Endothelial cell of umbilical vein (primary cell): ENCODE measurements at regions not wholly inside any gene's neighbourhood (a gene's known extent, or its start where the extent isn't known, plus 50 kb on each side); places are given as distances from the start of the nearest gene placed in this dataset.

Experiments
- BruUV-seq: library from RNA; stranded (reverse); fragments of 400-500 nt; replicated peaks from 2 replicates; lab custom pipeline; 2021; lab: Mats Ljungman, UMichigan
- CTCF ChIA-PET: fragments of 300-600, 350-600 bp; sonication (Branson Sonifier 250); formaldehyde crosslinking; loops from one replicate; lab custom pipeline; 2021; ENCODE audit warnings: antibody characterized with exemption, inconsistent platforms; lab: Charles Lee
- POLR2A ChIA-PET: fragments of 300-600, 350-600 bp; sonication (Branson Sonifier 250); formaldehyde crosslinking; loops from one replicate; lab custom pipeline; 2021; ENCODE audit warnings: antibody characterized with exemption, inconsistent platforms; lab: Charles Lee
- DNase-seq: peaks from one replicate; pipeline ENCODE4 v3.0.0-alpha.2; 2011; ENCODE audit warnings: low read depth, low spot score
- FAIRE-seq: peaks from 2 replicates; lab custom pipeline; 2011; peaks lifted over from hg19 to GRCh38; lab: Jason Lieb, UNC
- H2AFZ ChIP-seq: 2 replicates; pipeline ENCODE4 v1.6.0; 2012; ENCODE audit warnings: low read depth, low read length, control low read depth, inconsistent platforms
- H3K27ac ChIP-seq: 2 replicates; pipeline ENCODE4 v1.5.1; 2011; ENCODE audit warnings: low read depth, mild to moderate bottlenecking, control low read depth, low read length, moderate library complexity; ENCODE audit not compliant: insufficient read depth
- H3K27me3 ChIP-seq, 2 experiments: 2 replicates each; pipeline versions ENCODE4 v1.6.0 to v1.6.1; 2011; ENCODE audit warnings: low read length in 2 of 2, mixed read lengths in 1 of 2; ENCODE audit not compliant: control insufficient read depth in 2 of 2, insufficient read depth in 2 of 2
- H3K36me3 ChIP-seq, 2 experiments: 2 replicates in 1 of 2; 3 replicates in 1 of 2; pipeline ENCODE4 v1.5.1; 2011; ENCODE audit warnings: low read length in 2 of 2, mild to moderate bottlenecking in 1 of 2, moderate library complexity in 1 of 2; ENCODE audit not compliant: control insufficient read depth in 2 of 2, insufficient read depth in 2 of 2; ENCODE audit errors: extremely low read depth in 1 of 2
- H3K4me1 ChIP-seq: 3 replicates; pipeline ENCODE4 v1.5.1; 2011; ENCODE audit warnings: mild to moderate bottlenecking, low read length; ENCODE audit not compliant: control insufficient read depth, insufficient read depth; ENCODE audit errors: extremely low read depth
- H3K4me2 ChIP-seq: 2 replicates; pipeline ENCODE4 v1.6.1; 2011; ENCODE audit warnings: low read length, control low read depth, mixed read lengths; ENCODE audit not compliant: insufficient read depth
- H3K4me3 ChIP-seq, 3 experiments: fragments of 200-600 bp in 1 of 3; sonication (generic), shearing (Covaris generic) in 1 of 3; replicated peaks in 1 of 3; 2 replicates each; pipeline ENCODE4 v1.5.1; 2011 to 2016; ENCODE audit warnings: control low read depth in 3 of 3, low read length in 3 of 3, mild to moderate bottlenecking in 2 of 3, inconsistent platforms in 1 of 3, low read depth in 1 of 3, moderate library complexity in 1 of 3; ENCODE audit not compliant: insufficient read depth in 1 of 3
- H3K79me2 ChIP-seq: 2 replicates; pipeline ENCODE4 v1.6.0; 2012; ENCODE audit warnings: low read length, inconsistent platforms; ENCODE audit not compliant: control insufficient read depth, insufficient read depth
- H3K9ac ChIP-seq: replicated peaks from 2 replicates; pipeline ENCODE3; 2011; ENCODE audit warnings: low read length, control low read depth; ENCODE audit not compliant: insufficient read depth; ENCODE audit errors: extremely low read depth
- H3K9me1 ChIP-seq: replicated peaks from 3 replicates; pipeline ENCODE4 v1.6.0; 2011; ENCODE audit warnings: mild to moderate bottlenecking, low read length; ENCODE audit not compliant: control insufficient read depth, insufficient read depth; ENCODE audit errors: extremely low read depth
- H3K9me3 ChIP-seq: replicated peaks from 2 replicates; pipeline ENCODE4 v1.5.1; 2012; ENCODE audit warnings: low read length, inconsistent platforms; ENCODE audit not compliant: control insufficient read depth, insufficient read depth
- H4K20me1 ChIP-seq: replicated peaks from 2 replicates; pipeline ENCODE3; 2011; ENCODE audit warnings: mild to moderate bottlenecking, low read length; ENCODE audit not compliant: control insufficient read depth, insufficient read depth; ENCODE audit errors: extremely low read depth
- CTCF ChIP-seq, 2 donors: IDR thresholded peaks; 1 replicate in 1 of 2; 2 replicates in 1 of 2; pipeline ENCODE4 v1.5.1; 2011; ENCODE audit warnings: low read length in 2 of 2, mild to moderate bottlenecking in 2 of 2, moderate library complexity in 2 of 2, control low read depth in 1 of 2, inconsistent platforms in 1 of 2, low read depth in 1 of 2; ENCODE audit not compliant: insufficient read depth in 1 of 2; ENCODE audit errors: extremely low read depth in 1 of 2
- EZH2 ChIP-seq: IDR thresholded peaks from 2 replicates; pipeline ENCODE4 v1.6.1; 2012; ENCODE audit warnings: borderline replicate concordance, low read depth, mild to moderate bottlenecking, moderate library complexity, low read length, inconsistent platforms; ENCODE audit not compliant: severe bottlenecking
- FOS ChIP-seq: IDR thresholded peaks from 2 replicates; pipeline ENCODE4 v1.6.1; 2011; ENCODE audit warnings: mild to moderate bottlenecking, low read length, moderate library complexity, borderline replicate concordance; ENCODE audit not compliant: insufficient read depth
- GATA2 ChIP-seq: IDR thresholded peaks from 2 replicates; pipeline ENCODE4 v1.7.0; 2011; ENCODE audit warnings: low read depth, mild to moderate bottlenecking, moderate library complexity, mixed read lengths, low read length; ENCODE audit not compliant: insufficient read length, insufficient read depth
- JUN ChIP-seq: IDR thresholded peaks from 2 replicates; pipeline ENCODE4 v1.6.1; 2011; ENCODE audit warnings: borderline replicate concordance, low read depth; ENCODE audit not compliant: insufficient read length, insufficient read depth
- MAX ChIP-seq: IDR thresholded peaks from 2 replicates; pipeline ENCODE4 v1.6.1; 2011; ENCODE audit not compliant: insufficient read depth, insufficient read length
- MYC ChIP-seq: IDR thresholded peaks from one replicate; pipeline ENCODE4 v1.6.1; 2011; ENCODE audit warnings: mild to moderate bottlenecking, low read depth, low read length
- POLR2A ChIP-seq: IDR thresholded peaks from 2 replicates; pipeline ENCODE4 v1.6.1; 2012; ENCODE audit warnings: low read depth, mild to moderate bottlenecking, control low read depth, low read length
- POLR2AphosphoS5 ChIP-seq: IDR thresholded peaks from 2 replicates; pipeline ENCODE4 v1.6.1; 2012; ENCODE audit warnings: low read depth, mild to moderate bottlenecking, control low read depth, low read length, moderate library complexity; ENCODE audit not compliant: insufficient read depth
- dilution Hi-C: fragments of 300-500 bp; cut with MboI; formaldehyde crosslinking; loops from one replicate; pipeline ENCODE4 v1.15.0; 2019; ENCODE audit warnings: low sequenced_read_pairs; ENCODE audit not compliant: extremely low pct_ligation_motif_present
- intact Hi-C: fragments of 100-400 bp; cut with micrococcal nuclease; formaldehyde crosslinking; loops from one replicate; pipeline ENCODE4 v1.10.0; 2022

GRCh38 chrY:21149971-21150370 is 361.2 kb upstream of the RBMY1B start:
- Histone ChIP-seq H2AFZ (no peak overlapping the region), H3K4me1 (no peaks in the 10 kb centered on the region), H3K4me2 (no peak overlapping the region), H3K9me1 (no peaks in the 10 kb centered on the region), H3K4me3 (no peak overlapping the region), H3K36me3 (no peaks in the 10 kb centered on the region), H3K79me2 (no peaks in the 10 kb centered on the region), H3K9me3 (no peaks in the 10 kb centered on the region), H3K9ac (no peak overlapping the region), H3K27me3 (no peaks in the 10 kb centered on the region), H4K20me1 (no peaks in the 10 kb centered on the region), H3K27ac (no peak overlapping the region)
- ChIA-PET POLR2A (no interaction called here), CTCF (no interaction called here)
- intact Hi-C loops (no loop called here), dilution Hi-C loops (no loop called here)
- FAIRE-seq = no peak
- no peak for DNase-seq
- BruUV-seq = no TSS peak
- TF ChIP-seq EZH2 (no peak), JUN (no peak), FOS (no peak), MYC (no peak), GATA2 (no peak), POLR2AphosphoS5 (no peak), MAX (no peak), CTCF (IDR thresholded peaks at IDR 0.05; ENCODE audit: extremely low read depth in 1 of 2, insufficient read depth in 1 of 2, low read depth in 1 of 2, low read length in 2 of 2) (no peak), POLR2A (no peak)
